B cell (primary cell): ENCODE measurements at regions not wholly inside any gene's neighbourhood (a gene's known extent, or its start where the extent isn't known, plus 50 kb on each side); places are given as distances from the start of the nearest gene placed in this dataset.

Experiments used
- EZH2 ChIP-seq: IDR thresholded peaks from 2 replicates; pipeline ENCODE4 v1.6.1; 2012; ENCODE audit warnings: borderline replicate concordance, low read depth, mild to moderate bottlenecking, moderate library complexity, low read length; ENCODE audit not compliant: insufficient read depth, poor library complexity, severe bottlenecking
- TF ChIP-seq, protein P1 (sequence below): fragments of 200-600 bp; IDR thresholded peaks from one replicate; pipeline ENCODE4 v1.8.0; 2022; ENCODE audit warnings: antibody characterized with exemption, mild to moderate bottlenecking

DNA sequence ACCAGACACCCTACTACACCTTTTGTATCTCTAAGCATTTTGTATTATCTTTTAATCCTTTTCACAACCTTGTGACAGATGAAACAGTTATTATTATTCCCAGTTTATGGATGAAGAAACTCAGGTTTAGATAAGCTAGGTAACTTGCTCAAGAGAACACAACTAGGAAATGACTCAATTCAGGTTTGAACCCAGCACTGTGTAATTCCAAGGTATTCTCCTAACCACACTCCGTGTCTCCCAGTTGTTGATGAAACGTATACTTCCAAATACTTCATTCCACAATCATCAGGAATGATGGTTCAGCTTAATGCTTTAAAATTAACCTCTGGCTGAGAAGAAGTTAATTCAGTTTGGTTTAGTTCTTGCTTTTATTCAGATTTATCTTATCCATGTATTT is 51.7 kb upstream of the MRPS6 start:
- TF ChIP-seq, protein P1, sequence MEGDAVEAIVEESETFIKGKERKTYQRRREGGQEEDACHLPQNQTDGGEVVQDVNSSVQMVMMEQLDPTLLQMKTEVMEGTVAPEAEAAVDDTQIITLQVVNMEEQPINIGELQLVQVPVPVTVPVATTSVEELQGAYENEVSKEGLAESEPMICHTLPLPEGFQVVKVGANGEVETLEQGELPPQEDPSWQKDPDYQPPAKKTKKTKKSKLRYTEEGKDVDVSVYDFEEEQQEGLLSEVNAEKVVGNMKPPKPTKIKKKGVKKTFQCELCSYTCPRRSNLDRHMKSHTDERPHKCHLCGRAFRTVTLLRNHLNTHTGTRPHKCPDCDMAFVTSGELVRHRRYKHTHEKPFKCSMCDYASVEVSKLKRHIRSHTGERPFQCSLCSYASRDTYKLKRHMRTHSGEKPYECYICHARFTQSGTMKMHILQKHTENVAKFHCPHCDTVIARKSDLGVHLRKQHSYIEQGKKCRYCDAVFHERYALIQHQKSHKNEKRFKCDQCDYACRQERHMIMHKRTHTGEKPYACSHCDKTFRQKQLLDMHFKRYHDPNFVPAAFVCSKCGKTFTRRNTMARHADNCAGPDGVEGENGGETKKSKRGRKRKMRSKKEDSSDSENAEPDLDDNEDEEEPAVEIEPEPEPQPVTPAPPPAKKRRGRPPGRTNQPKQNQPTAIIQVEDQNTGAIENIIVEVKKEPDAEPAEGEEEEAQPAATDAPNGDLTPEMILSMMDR: no peak
- TF ChIP-seq EZH2: no peak
